ENCODE measurements at regions not wholly inside any gene's neighbourhood (a gene's known extent, or its start where the extent isn't known, plus 50 kb on each side); places are given as distances from the start of the nearest gene placed in this dataset.

GRCh38 chr11:23684701-23685100 is 812.2 kb upstream of the LUZP2 start:
- no peak for ATAC-seq
- no peak for TF ChIP-seq ARNTL (CRISPR knock-in tag; IDR thresholded peaks at IDR 0.05; ENCODE audit: borderline replicate concordance, low read depth)
- TF ChIP-seq TCF4 (CRISPR knock-in tag; IDR thresholded peaks at IDR 0.05; ENCODE audit: borderline replicate concordance): no peak
- TF ChIP-seq GLIS3 (CRISPR knock-in tag; IDR thresholded peaks at IDR 0.05): no peak
- no peak for TF ChIP-seq ZC3H10 (CRISPR knock-in tag; IDR thresholded peaks at IDR 0.05)

- ATAC-seq: no peak
- TF ChIP-seq POU6F1 (CRISPR knock-in tag; IDR thresholded peaks at IDR 0.05; ENCODE audit: borderline replicate concordance, low read depth): no peak
- no peak for TF ChIP-seq RARB (CRISPR knock-in tag; IDR thresholded peaks at IDR 0.05)
- TF ChIP-seq TCF4 (CRISPR knock-in tag; IDR thresholded peaks at IDR 0.05; ENCODE audit: borderline replicate concordance): no peak
- TF ChIP-seq ZFP3 (CRISPR knock-in tag; IDR thresholded peaks at IDR 0.05): no peak
- TF ChIP-seq PPARA (CRISPR knock-in tag; IDR thresholded peaks at IDR 0.05; ENCODE audit: borderline replicate concordance): no peak
- no peak for TF ChIP-seq OSR1 (CRISPR knock-in tag; IDR thresholded peaks at IDR 0.05)
- no peak for TF ChIP-seq BACH2 (CRISPR knock-in tag; IDR thresholded peaks at IDR 0.05; ENCODE audit: borderline replicate concordance)
- no peak for TF ChIP-seq ZFP30 (CRISPR knock-in tag; IDR thresholded peaks at IDR 0.05)
- no peak for TF ChIP-seq CREB5 (CRISPR knock-in tag; IDR thresholded peaks at IDR 0.05; ENCODE audit: low read depth)
- no peak for TF ChIP-seq GLIS3 (CRISPR knock-in tag; IDR thresholded peaks at IDR 0.05)
- TF ChIP-seq PATZ1 (CRISPR knock-in tag; IDR thresholded peaks at IDR 0.05; ENCODE audit: borderline replicate concordance): no peak
- TF ChIP-seq ISL1 (CRISPR knock-in tag; IDR thresholded peaks at IDR 0.05): no peak
- no peak for TF ChIP-seq ARNTL (CRISPR knock-in tag; IDR thresholded peaks at IDR 0.05; ENCODE audit: borderline replicate concordance, low read depth)
- TF ChIP-seq ZNF565 (CRISPR knock-in tag; conservative IDR thresholded peaks at IDR 0.05; ENCODE audit: low read depth): no peak
- TF ChIP-seq ZNF70 (CRISPR knock-in tag; IDR thresholded peaks at IDR 0.05): no peak
- no peak for TF ChIP-seq TOX (CRISPR knock-in tag; IDR thresholded peaks at IDR 0.05; ENCODE audit: borderline replicate concordance)
These were observed 808.9 kb upstream of the LUZP2 start for GRCh38 chr11:23687991-23688390.

- ATAC-seq: no peak
- TF ChIP-seq ZFP3 (CRISPR knock-in tag; IDR thresholded peaks at IDR 0.05): no peak
- peak; percentile 72 for TF ChIP-seq ISL1 (CRISPR knock-in tag; IDR thresholded peaks at IDR 0.05)
- TF ChIP-seq CSRNP3 (CRISPR knock-in tag; IDR thresholded peaks at IDR 0.05): no peak
- peak; percentile 23; the same call in 1 of the 2 replicates for TF ChIP-seq TCF4 (CRISPR knock-in tag; IDR thresholded peaks at IDR 0.05; ENCODE audit: borderline replicate concordance)
These were observed 808.4 kb upstream of the LUZP2 start for GRCh38 chr11:23688411-23688810.

- TF ChIP-seq CREB5 (CRISPR knock-in tag; IDR thresholded peaks at IDR 0.05; ENCODE audit: low read depth) (no peak), OSR1 (CRISPR knock-in tag; IDR thresholded peaks at IDR 0.05) (no peak), ARNTL (CRISPR knock-in tag; IDR thresholded peaks at IDR 0.05; ENCODE audit: borderline replicate concordance, low read depth) (no peak), TOX (CRISPR knock-in tag; IDR thresholded peaks at IDR 0.05; ENCODE audit: borderline replicate concordance) (no peak), ZNF70 (CRISPR knock-in tag; IDR thresholded peaks at IDR 0.05) (no peak)
These were observed 808.0 kb upstream of the LUZP2 start for GRCh38 chr11:23688835-23689234.

More at GRCh38 chr11:23688835-23689234, 808.0 kb upstream of the LUZP2 start:
- ATAC-seq: no peak
